ENCODE measurements at regions not wholly inside any gene's neighbourhood (a gene's known extent, or its start where the extent isn't known, plus 50 kb on each side); places are given as distances from the start of the nearest gene placed in this dataset.

DNA sequence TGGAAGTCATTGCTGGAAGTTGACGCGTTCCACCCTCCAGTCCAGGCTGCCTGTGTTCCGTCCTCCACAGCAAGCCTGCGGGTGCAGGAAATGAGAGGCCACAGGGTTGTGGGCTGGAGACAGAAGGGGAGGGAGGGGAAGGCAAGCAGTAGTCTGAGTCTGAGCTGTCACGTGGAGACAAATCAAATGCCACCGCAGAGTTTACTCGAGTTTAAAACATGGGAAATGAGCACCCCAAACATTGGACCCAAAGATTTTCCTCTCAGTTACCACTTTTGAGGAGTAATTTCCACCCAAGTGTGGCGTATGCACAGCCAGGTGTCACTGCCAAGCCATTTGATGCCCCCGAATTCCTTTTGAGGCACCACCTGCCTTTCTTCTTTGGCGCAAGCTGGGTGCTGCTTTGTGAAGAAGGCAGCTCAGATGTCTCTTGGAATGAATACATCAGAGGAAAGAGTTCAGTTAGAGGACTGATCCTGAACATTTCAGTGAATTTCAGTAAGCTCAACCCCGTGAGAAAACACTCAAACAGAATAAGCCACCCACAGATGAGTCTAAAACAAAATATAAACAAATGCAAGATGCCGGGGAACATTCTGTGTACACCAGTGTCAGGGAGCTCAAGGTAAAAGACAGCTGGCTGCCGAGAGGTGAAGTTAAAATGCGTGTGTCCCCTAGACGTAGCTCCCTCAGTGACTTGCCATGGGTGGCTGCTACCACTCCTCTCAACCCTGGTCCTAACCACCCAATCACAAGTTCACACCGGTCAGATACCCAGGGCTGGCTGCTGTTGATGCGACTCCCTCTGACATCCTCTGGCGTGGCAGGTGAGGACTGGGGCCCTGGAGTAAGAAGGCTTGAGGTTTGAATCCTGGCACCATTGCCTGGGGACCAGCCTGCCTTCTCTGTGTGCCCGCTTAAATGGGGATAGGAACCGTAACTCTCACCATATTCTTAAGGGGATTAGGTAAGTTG, 203.8 kb downstream of the UACA start:
- WGBS, 3 donors, result 45 to 53% (median 51%) methylated on average over 20 of the region's 20 CpGs
- H3K27ac ChIP-seq (ENCODE audit: low read depth, low read length), result no peak overlapping the region

DNA sequence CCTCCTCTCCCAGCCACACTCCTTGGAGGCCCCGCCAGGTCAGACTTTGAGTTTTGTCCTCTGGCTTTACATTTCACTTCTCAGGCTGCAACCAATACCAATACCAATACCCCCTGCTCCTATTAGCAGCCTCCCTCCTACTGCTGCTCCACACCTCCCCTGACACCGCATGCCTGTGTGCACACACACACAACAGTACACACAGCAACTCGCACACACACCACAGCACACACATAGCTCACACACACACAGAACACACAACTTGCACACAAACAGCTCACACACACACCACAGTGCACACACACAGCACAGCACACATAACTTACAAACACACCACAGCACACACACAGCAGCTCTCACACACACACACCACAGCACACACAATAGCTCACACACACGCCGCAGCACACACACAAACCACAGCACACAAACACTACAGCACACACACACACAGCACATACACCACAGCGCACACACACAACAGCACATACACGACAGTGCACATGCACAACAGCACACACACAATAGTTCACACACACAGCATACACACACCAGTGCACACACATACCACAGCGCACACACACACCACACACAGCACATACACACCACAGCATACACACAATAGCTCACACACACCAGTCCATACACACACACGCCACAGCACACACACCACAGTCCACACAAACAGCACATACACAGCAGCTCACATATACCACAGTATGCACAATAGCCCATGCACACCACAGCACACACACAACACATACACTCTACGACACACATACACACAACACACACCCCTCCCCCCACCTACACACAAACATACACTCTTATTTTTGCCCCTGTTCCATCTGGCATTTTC, 204.7 kb downstream of the UACA start:
- WGBS, 3 donors, result 77 to 85% (median 84%) methylated on average over 10 of the region's 10 CpGs
- H3K27ac ChIP-seq (ENCODE audit: low read depth, low read length), result no peak overlapping the region

DNA sequence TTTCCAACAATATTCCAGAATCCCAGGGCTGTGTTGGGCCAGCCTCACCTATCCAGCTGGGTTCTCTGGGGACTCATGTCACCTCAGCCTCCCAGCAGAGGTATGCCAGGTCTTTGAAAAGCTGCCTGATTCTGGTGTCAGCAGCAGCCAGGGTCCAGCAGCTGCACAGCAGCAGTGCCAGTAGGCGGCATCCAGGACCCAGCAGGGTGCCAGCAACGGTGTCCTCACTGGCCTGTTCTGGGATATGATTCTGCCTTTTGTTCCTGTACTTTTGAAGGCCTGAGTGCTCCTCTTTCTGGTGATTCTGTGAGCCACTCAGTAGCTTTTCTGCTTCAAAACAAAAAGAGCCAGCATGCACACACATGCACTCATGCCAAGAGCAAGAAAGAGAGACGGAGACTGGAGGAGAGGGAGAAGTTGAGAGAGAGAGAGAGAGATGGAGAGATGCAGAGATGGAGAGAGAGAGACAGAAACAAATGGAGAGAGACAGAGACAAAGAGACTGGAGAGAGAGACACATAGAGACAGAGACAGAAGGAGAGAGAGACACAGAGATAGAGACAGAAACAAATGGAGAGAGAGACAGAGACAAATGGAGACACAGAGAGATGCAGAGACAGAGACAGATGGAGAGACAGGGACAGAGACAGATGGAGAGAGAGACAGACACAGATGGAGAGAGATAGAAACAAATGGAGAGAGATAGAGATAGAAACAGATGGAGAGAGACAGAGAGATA, 205.7 kb downstream of the UACA start:
- no peak overlapping the region for H3K27ac ChIP-seq (ENCODE audit: low read depth, low read length)
- 66 to 87% (median 87%) methylated on average over 3 of the region's 3 CpGs for WGBS, 3 donors

DNA sequence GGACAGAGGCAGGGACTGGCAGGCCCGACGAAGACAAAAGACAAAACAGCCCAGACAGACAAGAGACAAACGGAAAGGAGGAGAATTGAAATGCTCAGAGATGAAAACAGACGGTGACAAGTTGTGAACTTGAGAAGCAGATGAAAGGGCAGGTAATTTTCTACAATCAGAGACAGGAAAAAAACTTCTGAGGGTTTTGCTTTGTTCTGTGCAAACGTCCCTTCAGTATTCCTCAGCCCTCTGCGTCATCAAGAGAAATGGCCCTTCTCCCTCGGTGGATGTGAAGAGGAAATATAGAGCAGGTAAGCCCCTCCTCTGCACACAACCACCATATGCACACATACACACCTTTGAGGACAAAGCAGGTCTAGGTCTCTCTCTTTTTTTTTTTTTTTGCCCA, 206.6 kb downstream of the UACA start:
- no peak overlapping the region for H3K27ac ChIP-seq (ENCODE audit: low read depth, low read length)
- 40 to 65% (median 57%) methylated on average over 7 of the region's 7 CpGs for WGBS, 3 donors

DNA sequence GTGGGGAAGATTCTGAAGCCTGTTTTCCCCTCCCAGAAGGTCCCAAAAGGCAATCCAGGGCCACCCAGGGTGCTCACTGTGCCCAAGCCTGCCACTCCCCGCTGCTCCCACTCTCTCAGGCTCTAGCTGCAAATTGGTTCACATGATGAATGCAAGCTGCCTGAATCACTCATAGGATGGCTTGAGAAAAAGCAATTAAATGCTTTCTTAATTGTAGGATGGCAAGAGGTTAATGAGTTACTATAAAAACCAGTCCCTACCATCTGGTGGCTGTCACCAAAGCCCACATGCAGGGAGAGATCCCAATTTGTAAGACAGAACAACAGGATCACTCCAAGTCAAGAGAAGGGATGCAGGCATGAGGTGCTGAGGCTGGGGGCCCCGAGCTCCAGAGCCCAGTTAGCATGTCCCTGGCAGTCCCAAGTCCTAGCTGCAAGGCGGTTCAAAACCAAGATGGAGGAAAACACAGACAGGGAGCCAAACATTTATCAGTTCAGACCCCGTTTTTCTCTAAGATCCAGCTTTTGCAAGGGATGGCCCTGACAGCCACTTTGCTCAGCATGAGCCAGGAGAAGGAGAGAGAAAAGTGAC, 207.1 kb downstream of the UACA start:
- WGBS, 3 donors, result 72 to 94% (median 85%) methylated on average over 4 of the region's 4 CpGs
- H3K27ac ChIP-seq (ENCODE audit: low read depth, low read length), result no peak overlapping the region

DNA sequence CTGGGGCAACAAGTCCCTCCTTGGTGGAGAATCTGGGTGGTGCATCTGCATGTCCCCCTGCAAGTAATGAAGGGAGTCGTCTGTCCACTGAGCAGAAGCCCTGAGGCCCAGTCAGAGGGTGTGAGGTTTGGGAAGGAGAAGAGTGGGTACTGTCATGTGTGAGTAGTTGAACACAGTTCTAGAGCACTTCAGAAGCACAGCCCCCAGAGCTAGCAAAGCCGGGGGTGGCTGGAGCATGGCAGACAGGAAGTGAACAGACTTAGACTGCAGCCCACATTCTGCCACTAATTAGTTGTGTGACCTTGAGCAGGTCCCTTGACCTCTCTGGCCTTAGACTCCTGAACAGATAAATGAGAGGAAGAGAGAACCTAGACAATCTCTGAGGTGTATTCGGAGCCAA, 207.6 kb downstream of the UACA start:
- WGBS, 3 donors, result 71 to 83% (median 77%) methylated on average over 3 of the region's 3 CpGs
- H3K27ac ChIP-seq (ENCODE audit: low read depth, low read length), result no peak overlapping the region

DNA sequence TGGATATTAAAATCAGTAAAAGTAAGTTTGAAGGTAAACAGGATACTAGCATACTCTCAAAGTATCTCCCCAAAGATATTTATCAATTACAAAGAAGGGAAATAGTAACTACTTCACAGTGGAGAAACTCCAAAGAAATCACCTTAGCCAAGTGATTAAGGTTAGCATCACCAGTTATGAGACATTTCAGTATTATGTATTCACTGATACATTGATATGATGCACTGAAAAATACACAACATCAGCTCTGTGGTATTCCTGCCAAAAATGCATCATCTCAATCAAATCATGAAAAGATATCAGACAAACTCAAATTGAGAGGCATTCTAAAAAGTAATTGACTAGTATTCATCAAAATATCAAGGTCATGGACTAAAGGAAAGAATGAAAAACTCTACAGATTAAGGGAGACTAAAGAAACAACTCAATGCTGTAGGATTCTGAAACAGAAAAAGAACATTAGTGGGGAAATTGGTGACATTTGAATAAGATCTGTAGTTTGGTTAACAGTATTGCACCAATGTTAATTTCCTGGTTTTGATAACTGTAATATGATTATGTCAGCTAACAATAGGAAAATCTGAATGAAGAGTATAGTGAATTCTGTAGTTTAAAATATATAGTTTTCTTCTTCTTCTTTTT, 215.4 kb downstream of the UACA start:
- no peak overlapping the region for H3K27ac ChIP-seq (ENCODE audit: low read depth, low read length)

DNA sequence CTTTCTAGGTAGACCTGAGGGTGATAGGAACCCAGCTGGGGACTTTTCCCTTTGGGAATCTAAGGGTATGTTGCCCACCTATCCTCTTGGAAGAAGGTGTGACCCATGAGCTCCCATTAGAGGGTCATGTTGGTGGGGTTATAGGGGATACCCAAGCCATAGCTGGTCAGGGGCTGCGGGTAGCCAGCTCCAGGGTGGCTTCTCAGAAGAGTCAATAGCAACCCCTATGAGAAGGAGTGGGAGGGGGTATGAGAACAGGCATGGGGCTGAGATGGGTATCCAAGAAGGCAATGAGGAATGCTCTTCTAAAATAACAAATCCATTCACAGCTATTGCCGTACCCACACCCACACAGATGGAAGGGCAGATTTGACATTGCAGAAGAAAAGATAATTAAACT, 217.8 kb downstream of the UACA start:
- H3K27ac ChIP-seq (ENCODE audit: low read depth, low read length), result no peak overlapping the region
- 94 to 100% (median 95%) methylated on average over 2 of the region's 2 CpGs for WGBS, 3 donors

DNA sequence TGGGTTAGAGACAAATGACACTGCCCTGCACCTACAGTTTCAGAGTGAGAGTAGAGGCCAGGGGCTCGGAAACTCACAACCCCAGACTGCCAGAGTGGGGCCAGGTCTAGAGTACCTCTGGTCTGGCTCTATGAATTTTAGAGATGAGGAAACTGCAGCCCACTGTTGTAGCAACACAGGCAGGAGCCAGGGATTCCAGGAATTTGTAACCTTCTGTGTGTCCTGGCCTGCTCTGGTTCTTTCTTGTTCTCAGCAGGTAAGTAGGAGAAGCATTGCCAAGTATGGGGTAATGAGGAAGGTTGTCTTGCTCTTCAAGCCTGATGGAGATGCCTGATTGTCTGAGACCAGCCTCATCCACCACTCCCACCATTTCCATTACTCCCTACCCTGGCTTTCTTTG, 221.8 kb downstream of the UACA start:
- no peak overlapping the region for H3K27ac ChIP-seq (ENCODE audit: low read depth, low read length)
- WGBS, 3 donors, result 77 to 100% (median 89%) methylated on average over 1 of the region's 1 CpG

DNA sequence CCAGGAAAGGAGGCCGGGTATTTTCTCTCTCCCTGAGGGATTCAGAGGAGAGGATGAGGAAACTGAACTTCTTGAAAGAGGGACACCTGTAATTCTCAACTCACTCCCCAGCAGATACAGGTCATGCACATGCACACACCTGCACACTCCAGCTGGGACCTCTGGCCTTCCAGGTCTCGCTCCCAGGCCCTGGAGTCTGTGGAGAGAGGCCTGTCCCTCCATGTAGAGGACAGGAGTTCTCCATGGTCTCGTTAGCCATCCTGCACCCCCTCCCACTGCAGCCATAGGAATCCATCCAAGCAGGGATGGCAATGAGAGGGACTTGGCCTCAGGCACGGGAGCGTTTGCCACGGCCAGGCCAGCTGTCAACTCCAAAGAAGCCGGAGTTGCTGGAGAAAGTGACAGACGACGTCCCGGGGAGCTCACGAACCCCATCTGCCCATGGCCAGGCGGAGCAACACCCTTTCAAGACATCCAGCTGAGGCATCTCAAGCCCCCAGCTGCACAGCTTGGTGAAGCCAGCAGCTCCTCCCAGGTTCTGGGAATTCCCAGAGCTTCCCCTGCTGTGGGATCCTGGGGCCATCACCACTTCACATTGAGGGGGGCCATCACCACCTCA, 223.3 kb downstream of the UACA start:
- WGBS, 3 donors, result 64 to 76% (median 71%) methylated on average over 12 of the region's 12 CpGs
- H3K27ac ChIP-seq (ENCODE audit: low read depth, low read length), result no peak overlapping the region

DNA sequence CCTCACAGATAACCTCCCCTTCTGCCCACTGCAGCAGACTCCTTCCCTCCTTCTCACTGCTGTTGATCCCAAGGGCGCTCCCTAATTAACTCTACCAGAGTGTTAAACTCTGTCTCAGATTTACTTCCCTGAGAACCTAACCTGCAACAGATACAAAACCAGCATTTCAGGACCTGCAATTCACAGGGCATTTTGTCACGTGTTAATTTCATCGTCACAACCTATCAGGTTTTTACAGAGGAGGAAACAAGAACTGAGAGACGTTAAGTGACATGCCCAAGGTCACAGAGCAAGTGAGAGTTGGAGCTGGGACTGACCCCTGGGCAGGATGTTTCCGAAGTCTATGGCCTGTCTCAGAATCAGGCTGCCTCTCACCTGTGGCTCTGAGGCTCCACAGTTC, 223.9 kb downstream of the UACA start:
- WGBS, 3 donors, result 61 to 93% (median 89%) methylated on average over 5 of the region's 5 CpGs
- no peak overlapping the region for H3K27ac ChIP-seq (ENCODE audit: low read depth, low read length)

DNA sequence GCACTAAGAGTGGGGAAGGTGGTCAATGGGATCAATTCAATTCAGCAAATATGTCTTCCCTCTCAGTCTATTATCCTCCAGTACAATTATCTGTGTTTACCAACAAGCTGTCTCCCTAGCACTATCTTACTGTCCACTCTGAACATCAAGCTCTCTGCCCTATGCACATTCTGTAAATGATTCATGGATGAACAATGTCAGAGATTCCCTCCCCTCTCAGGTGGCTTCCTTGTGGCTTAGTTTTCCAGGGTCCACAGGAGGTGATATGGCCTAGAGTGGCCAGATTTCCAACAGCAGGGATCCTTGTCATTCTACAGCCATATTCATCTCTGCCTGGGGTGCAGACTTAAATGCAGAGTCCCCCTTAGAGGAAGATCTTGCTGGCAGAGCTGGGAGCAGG, 225.1 kb downstream of the UACA start:
- H3K27ac ChIP-seq (ENCODE audit: low read depth, low read length), result no peak overlapping the region

DNA sequence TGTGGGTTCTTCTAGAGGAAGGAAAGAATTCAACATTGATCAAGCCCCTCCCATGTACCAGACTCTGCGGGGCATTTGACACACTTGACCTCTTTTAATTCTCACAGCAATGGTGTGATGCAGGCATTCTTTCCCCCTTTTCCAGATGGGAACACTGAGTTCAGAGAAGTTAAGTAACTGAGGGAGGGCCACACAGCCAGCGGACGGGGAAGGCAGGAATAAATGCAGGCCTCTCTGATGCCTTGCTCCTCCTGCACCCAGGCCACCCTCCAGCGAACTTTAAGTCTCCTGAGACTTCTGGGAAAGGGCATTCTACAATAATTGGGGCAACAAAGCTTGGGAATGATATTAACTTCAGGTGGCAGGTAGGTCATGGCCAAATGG, 227.4 kb downstream of the UACA start:
- WGBS, 3 donors, result 67 to 80% (median 68%) methylated on average over 4 of the region's 4 CpGs
- H3K27ac ChIP-seq (ENCODE audit: low read depth, low read length), result no peak overlapping the region

DNA sequence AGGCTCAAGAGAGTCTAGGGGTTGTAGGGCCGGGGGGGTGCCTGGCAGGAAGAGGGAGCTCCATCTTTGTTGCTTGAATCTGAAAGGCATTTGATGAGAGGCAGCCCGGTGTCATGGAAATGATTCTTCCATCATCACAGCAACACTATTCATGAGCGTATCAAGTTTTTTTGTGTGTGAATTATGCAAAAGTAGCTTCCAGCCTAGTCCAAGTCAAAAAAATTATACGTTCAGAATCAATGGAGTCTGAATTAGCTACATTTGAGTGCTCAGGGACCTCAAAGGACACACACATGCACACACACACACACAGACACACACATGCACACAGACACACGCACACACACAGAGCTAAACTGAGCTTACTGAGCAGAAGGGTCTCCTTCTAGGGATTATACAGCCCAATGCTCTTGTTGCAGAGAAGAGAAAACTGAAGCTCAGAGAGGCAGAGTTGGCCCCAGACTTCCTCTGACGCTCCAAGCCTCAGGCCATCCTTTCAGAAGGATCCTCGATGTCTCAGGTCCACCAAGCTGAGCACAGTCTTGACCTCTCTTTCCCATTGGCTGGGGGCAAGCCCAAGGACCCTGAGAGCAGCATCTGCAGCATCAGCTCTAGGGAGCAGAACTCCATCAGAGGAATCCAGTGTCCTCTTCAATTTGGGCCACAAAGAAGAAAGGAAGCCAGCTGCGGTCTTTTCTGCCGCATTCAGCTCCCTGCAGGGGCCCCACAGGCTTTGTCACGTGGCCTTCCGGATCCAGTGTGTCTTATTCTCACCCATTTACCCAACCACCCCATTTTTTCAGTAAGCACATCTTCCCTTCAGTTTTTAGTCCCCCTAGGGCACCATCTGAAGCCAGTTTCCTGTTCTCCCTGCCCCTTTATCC, 228.0 kb downstream of the UACA start:
- WGBS, 3 donors, result 48 to 67% (median 55%) methylated on average over 11 of the region's 11 CpGs
- H3K27ac ChIP-seq (ENCODE audit: low read depth, low read length), result no peak overlapping the region

DNA sequence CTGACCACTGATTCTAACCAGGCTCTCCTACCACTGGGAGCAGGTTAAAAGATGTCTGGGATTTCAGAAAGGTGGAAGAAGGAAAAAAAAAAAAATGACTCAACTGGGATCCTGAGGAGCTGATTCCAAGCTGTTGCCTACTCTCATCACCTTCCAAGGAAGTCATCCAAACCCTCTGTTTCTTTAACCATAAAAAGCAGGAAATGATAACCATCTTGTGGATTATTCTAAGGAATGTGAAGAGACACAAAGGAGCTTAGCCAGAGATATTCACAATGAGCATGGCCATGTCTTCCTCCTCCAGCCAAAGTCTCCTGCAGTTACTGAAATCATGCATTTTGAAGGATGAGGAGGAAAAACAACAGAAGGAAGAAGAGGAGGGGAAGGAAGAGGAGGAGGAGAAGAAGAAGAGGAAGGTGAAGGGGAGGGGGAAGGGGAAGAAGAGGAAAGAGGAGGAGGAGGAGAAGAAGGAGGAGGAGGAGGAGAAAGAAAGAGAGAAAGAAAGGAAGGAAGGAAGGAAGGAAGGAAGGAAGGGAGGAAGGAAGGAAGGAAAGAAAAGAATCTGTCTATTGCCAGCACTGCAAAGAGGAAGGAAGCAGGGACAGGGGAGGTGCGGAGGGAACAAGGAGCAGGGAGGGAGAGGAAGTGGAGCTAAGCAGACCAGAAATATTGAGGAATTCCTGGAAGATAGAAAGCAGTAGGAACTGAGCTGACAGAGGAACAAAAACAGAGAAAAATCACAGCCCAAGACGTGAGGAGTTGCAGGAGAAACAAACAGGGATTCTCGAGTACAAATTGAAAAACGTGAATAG, 229.2 kb downstream of the UACA start:
- WGBS, 3 donors, result 27 to 52% (median 27%) methylated on average over 4 of the region's 4 CpGs
- no peak overlapping the region for H3K27ac ChIP-seq (ENCODE audit: low read depth, low read length)

DNA sequence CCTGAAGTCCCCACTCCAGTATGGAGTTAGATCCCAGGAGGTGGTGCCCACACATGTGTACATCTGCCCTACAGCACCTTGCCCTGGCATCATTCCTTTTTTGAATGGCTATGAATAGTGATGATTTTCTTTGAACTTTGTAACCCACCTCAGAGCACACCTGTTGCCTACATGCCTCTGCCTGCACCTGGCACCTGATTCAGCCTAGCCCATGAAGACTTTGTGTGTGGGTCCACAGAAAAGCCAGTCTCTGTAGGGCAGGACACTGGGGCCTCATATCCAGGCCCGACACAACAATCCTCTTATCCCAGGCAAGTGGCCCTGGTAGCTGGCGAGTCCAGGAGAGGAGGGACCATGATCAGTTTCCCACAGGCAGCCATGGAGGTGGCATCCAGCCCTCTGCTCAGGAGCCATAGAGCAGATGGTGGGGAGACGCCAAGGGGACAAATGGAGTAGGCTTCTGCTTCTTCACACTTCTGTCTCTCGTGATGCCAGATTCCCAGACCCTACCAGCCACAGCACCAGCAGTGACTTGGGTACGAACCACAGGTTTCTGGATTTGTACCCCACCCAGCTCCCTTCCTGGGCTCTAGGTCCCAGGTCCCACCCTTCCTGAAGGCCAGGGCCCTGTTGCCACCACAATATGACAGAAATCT, 230.7 kb downstream of the UACA start:
- WGBS, 3 donors, result 72 to 94% (median 88%) methylated on average over 5 of the region's 5 CpGs
- H3K27ac ChIP-seq (ENCODE audit: low read depth, low read length), result no peak overlapping the region

All from adipose tissue (tissue), 3 donors.